ENCODE measurements at regions not wholly inside any gene's neighbourhood (a gene's known extent, or its start where the extent isn't known, plus 50 kb on each side); places are given as distances from the start of the nearest gene placed in this dataset.

DNA sequence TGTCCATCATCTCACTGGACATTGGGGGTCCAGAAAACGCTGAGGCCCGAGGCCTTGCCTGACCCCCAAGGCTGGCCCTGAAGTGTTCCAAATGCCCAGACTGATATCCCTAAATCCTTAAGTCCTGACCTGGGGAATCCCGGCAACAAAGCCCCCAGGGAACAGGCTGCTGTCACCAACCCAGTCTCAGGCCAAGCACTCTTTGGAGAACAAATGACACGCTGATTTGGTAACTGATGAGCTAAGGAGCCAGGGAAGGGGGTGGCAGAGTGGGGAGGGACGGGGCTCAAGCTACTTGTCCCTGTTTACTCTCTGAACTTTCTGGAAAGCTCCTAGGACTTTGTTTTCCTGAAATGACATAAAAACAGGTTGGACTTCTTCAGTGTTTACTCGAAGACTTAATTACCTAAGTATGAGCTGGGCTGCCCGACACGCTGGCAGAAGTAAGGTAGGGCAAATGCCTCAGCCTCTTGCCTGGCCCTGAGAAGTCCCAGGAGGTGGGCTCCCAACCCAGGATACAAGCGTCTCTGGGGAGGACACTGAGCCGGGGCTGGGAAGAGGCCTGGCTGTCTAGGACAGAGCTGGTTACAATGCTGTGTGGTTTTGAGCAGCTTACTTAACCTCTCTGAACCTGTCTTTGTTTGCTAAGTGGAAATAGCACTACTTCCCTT is 105.5 kb upstream of the GLI2 start:
- no peak for TF ChIP-seq CTCF (IDR thresholded peaks at IDR 0.05; ENCODE audit: insufficient read depth, missing control alignments)
- DNase-seq (ENCODE audit: insufficient read length, low spot score) (no peak), FAIRE-seq (no peak)

- FAIRE-seq (no peak), DNase-seq (ENCODE audit: insufficient read length, low spot score) (no peak)
- TF ChIP-seq CTCF (IDR thresholded peaks at IDR 0.05; ENCODE audit: insufficient read depth, missing control alignments), result no peak
Measured at GRCh38 chr2:120631236-120631635, 104.4 kb upstream of the GLI2 start.

DNA sequence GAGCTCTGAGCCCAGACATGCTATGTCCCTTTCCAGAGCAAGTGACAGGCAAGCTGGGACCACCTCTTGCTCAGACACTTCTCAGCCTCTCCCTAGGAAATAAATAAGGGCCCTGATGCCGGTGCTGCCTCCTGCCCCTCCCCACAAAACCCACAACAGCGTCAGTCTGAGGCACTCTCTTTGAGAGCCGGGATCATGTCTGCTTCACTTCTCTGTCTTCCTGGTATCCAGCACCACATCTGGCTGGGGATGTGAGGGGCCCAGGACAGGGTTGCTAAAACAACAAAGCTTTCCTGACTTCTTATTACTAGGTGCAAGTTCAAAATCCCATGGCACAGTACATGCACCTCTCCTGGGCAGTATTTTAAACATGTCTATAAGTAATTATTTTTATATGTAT is 103.9 kb upstream of the GLI2 start:
- FAIRE-seq (no peak), DNase-seq (ENCODE audit: insufficient read length, low spot score) (no peak)

DNA sequence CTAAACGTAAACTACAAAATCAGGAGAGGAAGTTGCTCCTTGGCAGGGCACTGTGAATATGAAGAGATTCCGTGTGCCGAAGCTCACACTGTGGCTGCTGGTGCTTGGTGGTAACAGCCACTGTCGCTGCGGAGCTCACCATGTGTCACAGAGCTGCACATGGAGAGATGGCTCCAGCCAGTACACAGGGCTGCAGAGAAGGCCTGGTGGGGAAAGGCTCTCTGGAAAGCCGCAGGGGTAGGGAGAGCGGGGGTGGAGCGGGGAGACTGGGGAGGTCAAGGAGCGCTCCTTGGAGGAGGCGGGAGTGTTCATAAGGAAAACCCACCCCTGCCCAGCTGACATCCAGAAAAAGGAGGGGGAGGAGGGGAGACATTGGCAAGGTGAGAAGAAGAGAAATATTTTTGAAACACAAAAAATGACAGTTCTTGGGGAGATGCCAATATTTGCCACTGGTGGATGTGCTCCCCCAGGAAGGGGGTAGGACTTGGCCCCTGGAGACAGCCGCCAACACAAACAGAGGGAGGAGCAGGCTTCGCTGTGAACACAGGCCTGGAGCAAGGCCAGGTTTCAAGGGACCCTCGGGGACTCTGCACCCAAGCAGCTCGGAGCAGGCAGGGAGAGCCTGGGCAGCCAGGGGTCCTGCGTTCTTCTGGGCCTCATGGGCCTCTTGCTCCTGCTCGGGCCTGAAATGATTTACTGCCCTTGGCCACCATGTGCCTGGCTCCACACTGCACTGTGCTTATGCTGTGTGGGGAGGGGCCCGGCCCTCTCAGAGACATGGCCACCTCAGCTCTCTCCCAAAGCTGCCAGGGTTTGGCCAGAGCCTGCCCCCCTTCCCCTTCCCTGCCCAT is 102.6 kb upstream of the GLI2 start:
- DNase-seq (ENCODE audit: insufficient read length, low spot score) (no peak), FAIRE-seq (no peak)
- no peak for TF ChIP-seq CTCF (IDR thresholded peaks at IDR 0.05; ENCODE audit: insufficient read depth, missing control alignments)

More for the DNA sequence above, 103.9 kb upstream of the GLI2 start:
- no peak for TF ChIP-seq CTCF (IDR thresholded peaks at IDR 0.05; ENCODE audit: insufficient read depth, missing control alignments)

GRCh38 chr2:120634533-120634932 is 101.1 kb upstream of the GLI2 start:
- FAIRE-seq, result no peak
- TF ChIP-seq CTCF (IDR thresholded peaks at IDR 0.05; ENCODE audit: insufficient read depth, missing control alignments), result no peak
- DNase-seq (ENCODE audit: insufficient read length, low spot score), result no peak

DNA sequence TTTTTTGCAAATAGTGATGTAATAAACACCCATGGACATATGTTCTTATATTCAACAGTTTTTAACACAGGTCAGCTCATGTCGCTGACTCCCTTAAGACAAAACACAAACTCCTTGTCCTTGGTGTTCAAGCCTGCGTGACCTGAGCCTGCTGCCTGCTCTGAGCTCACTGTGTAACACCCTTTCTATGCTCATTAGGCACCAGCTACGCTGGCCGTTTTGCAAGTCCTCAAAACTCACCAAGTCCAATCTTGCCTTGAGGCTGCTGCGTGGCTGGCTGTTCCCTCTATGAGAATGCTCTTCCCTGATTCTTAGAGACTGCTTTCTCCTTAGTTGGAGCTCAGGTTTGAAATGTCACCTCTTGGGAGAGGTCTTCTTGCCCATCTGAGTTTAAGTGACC is 100.5 kb upstream of the GLI2 start:
- no peak for FAIRE-seq
- no peak for DNase-seq (ENCODE audit: insufficient read length, low spot score)
- no peak for TF ChIP-seq CTCF (IDR thresholded peaks at IDR 0.05; ENCODE audit: insufficient read depth, missing control alignments)

DNA sequence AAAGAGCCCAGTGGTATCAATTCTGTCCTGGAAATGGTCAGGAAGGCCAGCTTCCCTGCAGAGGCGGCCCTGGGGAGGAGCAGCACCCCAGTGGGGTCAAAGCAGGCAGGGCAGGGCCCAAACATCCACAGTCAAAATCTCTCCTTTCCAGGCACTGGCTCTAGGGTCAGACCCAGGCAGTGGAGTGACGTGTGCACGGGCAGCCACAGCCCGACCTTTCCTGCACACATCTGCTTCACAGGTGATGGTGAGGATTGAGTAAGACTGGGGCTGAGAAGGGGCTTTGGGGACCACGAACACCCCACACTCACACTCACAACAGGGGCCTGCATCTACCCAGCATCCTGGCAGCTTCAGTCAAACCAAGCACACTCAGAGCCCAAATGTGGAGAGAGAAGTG is 97.8 kb upstream of the GLI2 start:
- DNase-seq (ENCODE audit: insufficient read length, low spot score) (no peak), FAIRE-seq (no peak)
- TF ChIP-seq CTCF (IDR thresholded peaks at IDR 0.05; ENCODE audit: insufficient read depth, missing control alignments), result no peak
